ENCODE measurements at regions not wholly inside any gene's neighbourhood (a gene's known extent, or its start where the extent isn't known, plus 50 kb on each side); places are given as distances from the start of the nearest gene placed in this dataset.

DNA sequence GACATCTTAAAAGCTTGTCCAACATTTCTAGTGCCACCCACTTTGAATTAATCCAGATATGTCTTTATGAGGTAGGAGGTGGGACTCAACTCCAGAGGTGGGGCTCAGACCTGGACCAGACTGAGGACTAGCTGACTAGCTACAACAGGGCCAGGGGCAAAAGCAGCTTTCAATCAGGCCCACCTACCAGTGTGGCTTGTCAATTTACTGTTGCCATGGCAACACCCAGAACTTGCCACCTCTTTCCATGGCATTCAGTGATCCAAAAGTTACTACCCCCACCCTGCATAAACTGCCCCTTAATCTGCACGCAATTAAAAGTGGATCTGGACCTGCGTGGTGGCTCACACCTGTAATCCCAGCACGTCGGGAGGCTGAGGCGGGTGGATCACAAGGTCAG lies 113.2 kb upstream of the KAZN start:
- TF ChIP-seq, protein P1, sequence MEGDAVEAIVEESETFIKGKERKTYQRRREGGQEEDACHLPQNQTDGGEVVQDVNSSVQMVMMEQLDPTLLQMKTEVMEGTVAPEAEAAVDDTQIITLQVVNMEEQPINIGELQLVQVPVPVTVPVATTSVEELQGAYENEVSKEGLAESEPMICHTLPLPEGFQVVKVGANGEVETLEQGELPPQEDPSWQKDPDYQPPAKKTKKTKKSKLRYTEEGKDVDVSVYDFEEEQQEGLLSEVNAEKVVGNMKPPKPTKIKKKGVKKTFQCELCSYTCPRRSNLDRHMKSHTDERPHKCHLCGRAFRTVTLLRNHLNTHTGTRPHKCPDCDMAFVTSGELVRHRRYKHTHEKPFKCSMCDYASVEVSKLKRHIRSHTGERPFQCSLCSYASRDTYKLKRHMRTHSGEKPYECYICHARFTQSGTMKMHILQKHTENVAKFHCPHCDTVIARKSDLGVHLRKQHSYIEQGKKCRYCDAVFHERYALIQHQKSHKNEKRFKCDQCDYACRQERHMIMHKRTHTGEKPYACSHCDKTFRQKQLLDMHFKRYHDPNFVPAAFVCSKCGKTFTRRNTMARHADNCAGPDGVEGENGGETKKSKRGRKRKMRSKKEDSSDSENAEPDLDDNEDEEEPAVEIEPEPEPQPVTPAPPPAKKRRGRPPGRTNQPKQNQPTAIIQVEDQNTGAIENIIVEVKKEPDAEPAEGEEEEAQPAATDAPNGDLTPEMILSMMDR (IDR thresholded peaks at IDR 0.05; ENCODE audit: low read depth, low read length) = no peak
- no peak overlapping the region for H3K4me3 ChIP-seq (ENCODE audit: low read depth, low read length)
- no peak for DNase-seq (ENCODE audit: low read depth, low spot score)
- in situ Hi-C loops (cut with HindIII; ENCODE audit: low sequenced_read_pairs) = no loop called here

DNA sequence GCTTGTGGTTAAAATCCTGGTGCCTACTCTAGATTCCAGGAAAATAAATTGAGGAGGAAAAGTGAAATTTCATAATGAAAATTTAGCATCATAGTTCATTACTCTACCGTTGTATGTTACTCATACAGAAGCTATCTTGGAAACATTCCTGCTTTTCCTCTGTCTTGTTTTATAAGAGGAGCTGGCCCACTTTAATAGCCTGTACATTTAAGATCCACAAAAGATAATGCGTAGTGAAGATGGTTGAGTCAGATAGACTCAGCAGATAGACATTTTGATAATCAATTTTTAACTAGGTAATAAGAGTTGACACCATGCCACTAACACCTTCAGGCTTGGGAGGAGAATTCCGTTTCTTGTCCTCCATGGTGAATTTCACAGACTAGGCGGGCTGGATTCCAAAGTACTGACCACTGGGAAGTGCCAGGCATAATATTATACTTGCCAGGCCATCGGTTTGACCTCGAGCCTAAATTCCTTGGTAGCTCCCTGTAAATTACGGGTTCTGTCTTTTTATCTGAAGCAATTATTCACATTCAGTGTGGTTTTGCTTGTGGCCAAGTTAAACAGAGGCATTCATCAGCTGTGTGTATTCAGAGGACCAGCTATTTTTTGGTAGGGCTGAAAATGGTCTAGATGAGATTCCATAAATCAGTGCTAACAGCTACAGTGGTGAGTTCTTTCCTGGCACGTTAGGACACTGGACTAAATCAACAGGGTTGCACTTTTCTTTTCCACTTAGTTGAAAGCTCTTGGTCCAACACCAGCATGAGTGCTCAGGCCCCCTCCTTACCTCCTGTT lies 111.9 kb upstream of the KAZN start:
- peak; percentile 93 for DNase-seq (ENCODE audit: low read depth, low spot score)
- in situ Hi-C loops (cut with HindIII; ENCODE audit: low sequenced_read_pairs) = no loop called here
- no peak overlapping the region for H3K4me3 ChIP-seq (ENCODE audit: low read depth, low read length)
- TF ChIP-seq, protein P1 (IDR thresholded peaks at IDR 0.05; ENCODE audit: low read depth, low read length) = no peak

DNA sequence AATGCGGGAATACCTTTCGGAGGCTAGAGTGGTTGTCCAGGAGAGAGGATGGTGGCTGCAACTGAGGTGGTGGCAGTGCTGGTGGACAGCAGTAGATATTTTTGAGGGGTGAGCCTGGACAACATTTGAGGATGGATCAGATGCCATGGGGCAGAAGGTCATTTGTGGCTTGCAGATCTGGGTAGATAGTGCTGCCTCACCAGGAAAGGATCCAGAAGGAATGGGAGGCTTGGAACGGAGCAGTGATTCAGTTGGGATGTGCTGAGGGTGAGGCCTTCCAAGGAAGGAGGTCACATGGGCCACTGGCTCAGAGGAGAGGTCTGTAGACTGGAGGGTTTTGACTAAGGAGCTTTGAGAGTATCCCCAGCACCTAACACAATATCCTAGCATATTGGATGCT lies 110.8 kb upstream of the KAZN start:
- DNase-seq (ENCODE audit: low read depth, low spot score) = peak; percentile 5
- in situ Hi-C loops (cut with HindIII; ENCODE audit: low sequenced_read_pairs) = no loop called here

DNA sequence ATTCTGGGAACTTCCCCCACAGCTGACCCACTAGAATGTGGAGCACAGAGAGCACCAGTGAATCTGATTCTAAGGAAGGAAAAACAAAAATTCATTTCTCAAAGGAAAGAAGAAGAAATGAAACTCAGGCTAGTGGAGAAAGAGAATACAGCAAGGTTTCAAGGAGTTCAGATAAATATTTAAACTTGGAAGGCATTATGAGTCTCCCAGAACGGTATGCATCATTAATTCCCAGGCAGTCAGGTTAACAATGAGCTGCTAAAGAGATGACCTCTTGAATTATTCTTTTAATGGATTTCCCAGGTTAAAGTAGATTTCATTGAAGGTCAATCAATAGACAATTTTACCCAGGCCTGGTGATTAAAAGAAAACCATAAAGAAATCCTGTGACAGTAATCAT lies 103.6 kb upstream of the KAZN start:
- in situ Hi-C loops (cut with HindIII; ENCODE audit: low sequenced_read_pairs) = no loop called here
- TF ChIP-seq, protein P1 (IDR thresholded peaks at IDR 0.05; ENCODE audit: low read depth, low read length) = no peak
- no peak overlapping the region for H3K4me3 ChIP-seq (ENCODE audit: low read depth, low read length)
- DNase-seq (ENCODE audit: low read depth, low spot score) = no peak

More for the DNA sequence above, 110.8 kb upstream of the KAZN start:
- no peak overlapping the region for H3K4me3 ChIP-seq (ENCODE audit: low read depth, low read length)
- TF ChIP-seq, protein P1 (IDR thresholded peaks at IDR 0.05; ENCODE audit: low read depth, low read length) = no peak

DNA sequence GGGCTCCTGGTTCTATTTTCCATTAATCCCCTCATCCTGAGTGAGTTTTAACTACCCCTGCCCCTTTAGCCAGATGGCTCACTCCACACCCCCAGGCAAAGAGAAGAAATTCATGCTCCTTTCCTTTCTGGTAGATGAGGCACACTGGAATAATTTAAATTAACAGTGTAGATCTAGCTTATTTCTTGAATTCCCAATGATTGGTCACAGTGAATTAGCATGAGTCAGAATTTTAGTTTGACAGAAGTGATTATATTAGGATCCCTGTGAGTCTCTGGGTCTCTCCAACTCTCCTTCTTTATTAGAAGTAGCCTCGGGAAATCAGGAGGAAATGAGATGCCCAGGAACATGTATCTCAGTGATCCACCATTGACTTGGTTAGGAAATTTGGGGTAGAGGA lies 103.1 kb upstream of the KAZN start:
- DNase-seq (ENCODE audit: low read depth, low spot score) = no peak
- TF ChIP-seq, protein P1 (IDR thresholded peaks at IDR 0.05; ENCODE audit: low read depth, low read length) = no peak
- in situ Hi-C loops (cut with HindIII; ENCODE audit: low sequenced_read_pairs) = no loop called here
- no peak overlapping the region for H3K4me3 ChIP-seq (ENCODE audit: low read depth, low read length)

DNA sequence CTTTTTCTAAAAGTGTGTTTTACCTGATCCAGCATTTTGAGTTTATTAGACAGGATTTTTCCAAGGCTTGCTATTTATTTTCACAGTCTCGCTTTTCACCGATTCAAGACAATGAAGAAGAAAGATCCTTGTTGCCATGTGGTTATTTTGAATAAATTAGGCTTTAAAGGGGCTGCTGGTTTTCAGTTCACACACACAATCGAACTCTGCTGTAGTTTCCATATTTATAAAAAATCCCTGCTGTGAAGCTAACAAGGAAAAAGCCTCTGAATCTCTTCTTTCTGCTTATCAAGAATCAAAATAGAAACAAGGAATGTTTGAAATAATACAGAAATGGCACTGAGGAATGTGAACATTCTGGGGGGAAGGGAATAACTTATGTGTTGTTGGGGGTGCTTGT lies 102.5 kb upstream of the KAZN start:
- no peak overlapping the region for H3K4me3 ChIP-seq (ENCODE audit: low read depth, low read length)
- TF ChIP-seq, protein P1 (IDR thresholded peaks at IDR 0.05; ENCODE audit: low read depth, low read length) = no peak
- in situ Hi-C loops (cut with HindIII; ENCODE audit: low sequenced_read_pairs) = no loop called here
- DNase-seq (ENCODE audit: low read depth, low spot score) = no peak

All from astrocyte of the spinal cord (primary cell).